HEK293 (cell line): ENCODE measurements at regions not wholly inside any gene's neighbourhood (a gene's known extent, or its start where the extent isn't known, plus 50 kb on each side); places are given as distances from the start of the nearest gene placed in this dataset.

Experiments used
- KLF9 ChIP-seq: fragments of 450-650 bp; formaldehyde crosslinking; IDR thresholded peaks from 2 replicates; pipeline ENCODE4 v1.5.1; 2016; ENCODE audit warnings: missing biosample characterization, missing genetic modification characterization, low read depth
- MEIS1 ChIP-seq: sonication (generic); formaldehyde crosslinking; IDR thresholded peaks from 2 replicates; pipeline ENCODE4 v1.8.1; 2022; ENCODE audit warnings: missing genetic modification reagents, mild to moderate bottlenecking, borderline replicate concordance
- ZBTB17 ChIP-seq: fragments of 450-650 bp; formaldehyde crosslinking; IDR thresholded peaks from 2 replicates; pipeline ENCODE4 v1.5.1; 2016; ENCODE audit warnings: missing biosample characterization, missing genetic modification characterization
- ZIC2 ChIP-seq: fragments of 450-650 bp; formaldehyde crosslinking; IDR thresholded peaks from 2 replicates; pipeline ENCODE4 v1.5.1; 2016; ENCODE audit warnings: missing biosample characterization, missing genetic modification characterization
- ZNF23 ChIP-seq: fragments of 450-650 bp; formaldehyde crosslinking; IDR thresholded peaks from 2 replicates; pipeline ENCODE4 v1.5.1; 2016; ENCODE audit warnings: missing biosample characterization, missing genetic modification characterization, borderline replicate concordance
- ZNF501 ChIP-seq: fragments of 450-650 bp; formaldehyde crosslinking; IDR thresholded peaks from 2 replicates; pipeline ENCODE4 v1.5.1; 2016; ENCODE audit warnings: missing biosample characterization, missing genetic modification characterization
- ZNF549 ChIP-seq: fragments of 450-650 bp; IDR thresholded peaks from 2 replicates; pipeline ENCODE4 v1.5.1; 2018; ENCODE audit warnings: missing biosample characterization, missing genetic modification characterization, mild to moderate bottlenecking, inconsistent platforms, moderate library complexity
- TF ChIP-seq, protein P1 (sequence below): fragments of 450-650 bp; formaldehyde crosslinking; IDR thresholded peaks from 2 replicates; pipeline ENCODE4 v1.5.1; 2016; ENCODE audit warnings: missing biosample characterization, missing genetic modification characterization
- TF ChIP-seq, protein P2 (sequence below): fragments of 450-650 bp; formaldehyde crosslinking; IDR thresholded peaks from 2 replicates; pipeline ENCODE4 v1.5.1; 2016; ENCODE audit warnings: missing biosample characterization, missing genetic modification characterization, borderline replicate concordance
- TF ChIP-seq, protein P3 (sequence below): fragments of 450-650 bp; formaldehyde crosslinking; IDR thresholded peaks from 2 replicates; pipeline ENCODE4 v1.5.1; 2016; ENCODE audit warnings: missing biosample characterization, missing genetic modification characterization

DNA sequence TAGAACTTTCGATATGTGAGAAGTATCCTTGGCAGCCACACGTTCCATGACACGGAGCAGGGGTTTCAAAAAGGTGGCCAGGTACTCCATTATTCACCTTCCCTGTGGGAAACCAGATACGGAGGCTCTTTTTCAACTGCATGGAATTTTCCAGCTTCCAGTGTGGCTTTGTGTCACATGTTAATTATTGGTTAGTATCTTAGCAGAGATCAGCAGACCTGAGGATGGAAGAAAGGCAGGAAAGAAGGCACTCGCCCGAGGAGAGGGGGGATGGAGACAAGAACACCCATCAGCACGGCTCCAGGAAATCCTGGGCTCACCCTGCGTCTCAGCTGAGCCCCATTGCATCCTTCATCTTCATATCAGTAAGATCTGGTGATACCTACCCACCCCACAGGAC lies 115.5 kb downstream of the PXDC1 start:
- TF ChIP-seq, protein P1, sequence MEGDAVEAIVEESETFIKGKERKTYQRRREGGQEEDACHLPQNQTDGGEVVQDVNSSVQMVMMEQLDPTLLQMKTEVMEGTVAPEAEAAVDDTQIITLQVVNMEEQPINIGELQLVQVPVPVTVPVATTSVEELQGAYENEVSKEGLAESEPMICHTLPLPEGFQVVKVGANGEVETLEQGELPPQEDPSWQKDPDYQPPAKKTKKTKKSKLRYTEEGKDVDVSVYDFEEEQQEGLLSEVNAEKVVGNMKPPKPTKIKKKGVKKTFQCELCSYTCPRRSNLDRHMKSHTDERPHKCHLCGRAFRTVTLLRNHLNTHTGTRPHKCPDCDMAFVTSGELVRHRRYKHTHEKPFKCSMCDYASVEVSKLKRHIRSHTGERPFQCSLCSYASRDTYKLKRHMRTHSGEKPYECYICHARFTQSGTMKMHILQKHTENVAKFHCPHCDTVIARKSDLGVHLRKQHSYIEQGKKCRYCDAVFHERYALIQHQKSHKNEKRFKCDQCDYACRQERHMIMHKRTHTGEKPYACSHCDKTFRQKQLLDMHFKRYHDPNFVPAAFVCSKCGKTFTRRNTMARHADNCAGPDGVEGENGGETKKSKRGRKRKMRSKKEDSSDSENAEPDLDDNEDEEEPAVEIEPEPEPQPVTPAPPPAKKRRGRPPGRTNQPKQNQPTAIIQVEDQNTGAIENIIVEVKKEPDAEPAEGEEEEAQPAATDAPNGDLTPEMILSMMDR = no peak
- no peak for TF ChIP-seq MEIS1
- TF ChIP-seq ZNF501 = no peak
- no peak for TF ChIP-seq ZIC2 (tag by site-specific recombination)
- TF ChIP-seq, protein P2, sequence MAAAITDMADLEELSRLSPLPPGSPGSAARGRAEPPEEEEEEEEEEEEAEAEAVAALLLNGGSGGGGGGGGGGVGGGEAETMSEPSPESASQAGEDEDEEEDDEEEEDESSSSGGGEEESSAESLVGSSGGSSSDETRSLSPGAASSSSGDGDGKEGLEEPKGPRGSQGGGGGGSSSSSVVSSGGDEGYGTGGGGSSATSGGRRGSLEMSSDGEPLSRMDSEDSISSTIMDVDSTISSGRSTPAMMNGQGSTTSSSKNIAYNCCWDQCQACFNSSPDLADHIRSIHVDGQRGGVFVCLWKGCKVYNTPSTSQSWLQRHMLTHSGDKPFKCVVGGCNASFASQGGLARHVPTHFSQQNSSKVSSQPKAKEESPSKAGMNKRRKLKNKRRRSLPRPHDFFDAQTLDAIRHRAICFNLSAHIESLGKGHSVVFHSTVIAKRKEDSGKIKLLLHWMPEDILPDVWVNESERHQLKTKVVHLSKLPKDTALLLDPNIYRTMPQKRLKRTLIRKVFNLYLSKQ (tag by site-specific recombination) = no peak
- TF ChIP-seq ZNF23 = no peak
- no peak for TF ChIP-seq ZBTB17 (tag by site-specific recombination)
- TF ChIP-seq ZNF549 (tag by site-specific recombination) = no peak
- TF ChIP-seq KLF9 = no peak
- TF ChIP-seq, protein P3, sequence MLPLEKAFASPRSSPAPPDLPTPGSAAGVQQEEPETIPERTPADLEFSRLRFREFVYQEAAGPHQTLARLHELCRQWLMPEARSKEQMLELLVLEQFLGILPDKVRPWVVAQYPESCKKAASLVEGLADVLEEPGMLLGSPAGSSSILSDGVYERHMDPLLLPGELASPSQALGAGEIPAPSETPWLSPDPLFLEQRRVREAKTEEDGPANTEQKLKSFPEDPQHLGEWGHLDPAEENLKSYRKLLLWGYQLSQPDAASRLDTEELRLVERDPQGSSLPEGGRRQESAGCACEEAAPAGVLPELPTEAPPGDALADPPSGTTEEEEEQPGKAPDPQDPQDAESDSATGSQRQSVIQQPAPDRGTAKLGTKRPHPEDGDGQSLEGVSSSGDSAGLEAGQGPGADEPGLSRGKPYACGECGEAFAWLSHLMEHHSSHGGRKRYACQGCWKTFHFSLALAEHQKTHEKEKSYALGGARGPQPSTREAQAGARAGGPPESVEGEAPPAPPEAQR = no peak
